A549 (cell line): ENCODE measurements at regions not wholly inside any gene's neighbourhood (a gene's known extent, or its start where the extent isn't known, plus 50 kb on each side); places are given as distances from the start of the nearest gene placed in this dataset.

Source experiments
- POLR2A ChIP-seq: IDR thresholded peaks from 2 replicates; pipeline ENCODE4 v1.6.1; 2012; ENCODE audit warnings: mild to moderate bottlenecking, low read length
- TF ChIP-seq, protein P1 (sequence below): fragments of >200 bp; sonication (Bioruptor Twin); formaldehyde crosslinking; IDR thresholded peaks from 3 replicates; pipeline ENCODE4 v1.5.1; 2016

- TF ChIP-seq, protein P1, sequence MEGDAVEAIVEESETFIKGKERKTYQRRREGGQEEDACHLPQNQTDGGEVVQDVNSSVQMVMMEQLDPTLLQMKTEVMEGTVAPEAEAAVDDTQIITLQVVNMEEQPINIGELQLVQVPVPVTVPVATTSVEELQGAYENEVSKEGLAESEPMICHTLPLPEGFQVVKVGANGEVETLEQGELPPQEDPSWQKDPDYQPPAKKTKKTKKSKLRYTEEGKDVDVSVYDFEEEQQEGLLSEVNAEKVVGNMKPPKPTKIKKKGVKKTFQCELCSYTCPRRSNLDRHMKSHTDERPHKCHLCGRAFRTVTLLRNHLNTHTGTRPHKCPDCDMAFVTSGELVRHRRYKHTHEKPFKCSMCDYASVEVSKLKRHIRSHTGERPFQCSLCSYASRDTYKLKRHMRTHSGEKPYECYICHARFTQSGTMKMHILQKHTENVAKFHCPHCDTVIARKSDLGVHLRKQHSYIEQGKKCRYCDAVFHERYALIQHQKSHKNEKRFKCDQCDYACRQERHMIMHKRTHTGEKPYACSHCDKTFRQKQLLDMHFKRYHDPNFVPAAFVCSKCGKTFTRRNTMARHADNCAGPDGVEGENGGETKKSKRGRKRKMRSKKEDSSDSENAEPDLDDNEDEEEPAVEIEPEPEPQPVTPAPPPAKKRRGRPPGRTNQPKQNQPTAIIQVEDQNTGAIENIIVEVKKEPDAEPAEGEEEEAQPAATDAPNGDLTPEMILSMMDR = no peak
- no peak for TF ChIP-seq POLR2A
Measured at GRCh38 chr13:73157031-73157430, 98.2 kb downstream of the KLF5 start.
